ENCODE measurements at regions not wholly inside any gene's neighbourhood (a gene's known extent, or its start where the extent isn't known, plus 50 kb on each side); places are given as distances from the start of the nearest gene placed in this dataset.
"Not testable (repeated sequence)": the region's sequence is repeated elsewhere in the genome, so short reads cannot be mapped to it uniquely, and the experiment has no call there.

DNA sequence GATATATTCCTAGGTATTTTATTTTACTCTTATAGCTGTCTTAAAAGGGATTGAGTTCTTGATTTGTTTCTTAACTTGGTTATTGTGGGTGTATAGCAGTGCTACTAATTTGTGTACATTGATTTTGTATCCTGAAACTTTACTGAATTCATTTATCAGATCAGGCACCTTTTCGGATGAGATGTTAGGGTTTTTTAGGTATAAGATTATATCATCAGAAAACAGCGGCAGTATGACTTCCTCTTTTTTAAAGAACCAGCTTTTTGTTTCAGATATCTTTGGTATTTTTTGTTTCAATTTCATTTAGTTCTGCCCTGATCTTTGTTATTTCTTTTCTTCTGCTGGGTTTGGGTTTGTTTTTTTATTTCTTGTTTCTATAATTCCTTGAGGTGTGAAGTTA is 382.4 kb upstream of the ADGRB3 start:
- intact Hi-C loops (cut with DNase I), result no loop called here
- no peak for ATAC-seq
- DNase-seq (ENCODE audit: low spot score), result no peak

- intact Hi-C loops (cut with DNase I), result no loop called here
- ATAC-seq (no peak), DNase-seq (ENCODE audit: low spot score) (no peak)
Measured at GRCh38 chr6:68247782-68248181, 387.3 kb upstream of the ADGRB3 start.

DNA sequence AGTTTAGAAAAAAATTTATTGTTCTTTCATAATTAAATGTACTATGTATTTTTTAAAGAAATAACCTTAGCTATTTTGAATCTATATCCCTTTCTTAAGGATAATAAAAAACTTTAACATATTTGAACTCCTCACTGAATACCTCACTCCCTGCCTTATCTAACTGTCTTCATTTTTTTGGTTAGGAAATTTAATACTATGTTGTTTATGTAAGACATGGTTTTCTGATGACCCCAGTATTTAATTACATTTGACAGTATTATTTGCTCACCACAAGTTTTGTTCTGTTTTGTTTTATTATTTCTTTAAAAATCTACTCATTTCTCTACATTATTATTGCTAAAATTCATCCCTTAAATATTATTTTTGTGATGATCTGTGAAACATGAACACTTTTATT is 394.4 kb upstream of the ADGRB3 start:
- DNase-seq (ENCODE audit: low spot score) (no peak), ATAC-seq (no peak)
- intact Hi-C loops (cut with DNase I), result no loop called here

DNA sequence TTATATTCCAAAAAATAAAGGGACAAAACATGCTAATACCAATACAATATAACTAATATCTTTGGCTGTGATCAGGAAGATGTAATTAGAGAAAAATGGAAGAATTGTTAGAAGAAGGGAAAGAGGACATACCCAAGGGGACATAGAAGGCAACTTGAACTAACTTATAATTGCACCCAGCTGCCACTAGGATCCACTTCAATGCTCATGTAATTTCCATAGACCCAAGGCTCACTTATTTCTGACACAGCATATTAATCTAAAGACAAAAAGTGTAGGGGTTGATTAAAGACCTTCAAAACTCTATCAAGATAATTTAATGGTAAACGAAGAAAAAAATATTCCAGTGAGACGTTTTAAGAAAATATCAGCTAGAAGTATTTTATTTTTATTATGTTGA is 396.0 kb upstream of the ADGRB3 start:
- DNase-seq (ENCODE audit: low spot score) (no peak), ATAC-seq (no peak)
- intact Hi-C loops (cut with DNase I), result no loop called here

GRCh38 chr6:68238097-68238601 is 396.9 kb upstream of the ADGRB3 start:
- ATAC-seq (no peak), DNase-seq (ENCODE audit: low spot score) (no peak)
- intact Hi-C loops (cut with DNase I), result no loop called here

- ATAC-seq (no peak), DNase-seq (ENCODE audit: low spot score) (no peak)
- intact Hi-C loops (cut with DNase I), result no loop called here
Measured at GRCh38 chr6:68237205-68237604, 397.9 kb upstream of the ADGRB3 start.

DNA sequence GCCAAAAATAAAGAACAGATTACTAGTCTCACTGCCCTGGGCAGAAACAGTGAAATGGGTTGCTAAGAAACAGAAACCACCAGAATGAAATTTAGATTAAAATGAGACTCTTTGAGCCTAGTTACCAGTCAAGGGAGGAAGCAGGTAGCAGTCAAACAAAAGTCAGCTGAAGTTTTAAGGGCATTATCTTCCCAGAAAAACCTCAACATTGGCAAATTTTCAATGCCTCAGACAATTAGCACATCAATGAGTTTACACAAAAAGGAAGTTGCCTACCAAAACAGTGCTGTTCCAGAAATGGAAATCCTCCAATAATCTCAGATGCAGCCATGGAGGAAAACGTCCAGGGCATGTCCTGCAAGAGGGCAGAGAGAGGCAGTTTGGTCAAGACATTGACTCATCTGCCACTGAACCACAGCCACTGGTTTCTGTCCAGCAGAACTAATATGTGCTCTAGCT is 399.7 kb upstream of the ADGRB3 start:
- no peak for DNase-seq (ENCODE audit: low spot score)
- intact Hi-C loops (cut with DNase I), result no loop called here
- ATAC-seq, result no peak

GRCh38 chr6:68233623-68234022 is 401.5 kb upstream of the ADGRB3 start:
- DNase-seq (ENCODE audit: low spot score), result no peak
- intact Hi-C loops (cut with DNase I), result no loop called here
- no peak for ATAC-seq

DNA sequence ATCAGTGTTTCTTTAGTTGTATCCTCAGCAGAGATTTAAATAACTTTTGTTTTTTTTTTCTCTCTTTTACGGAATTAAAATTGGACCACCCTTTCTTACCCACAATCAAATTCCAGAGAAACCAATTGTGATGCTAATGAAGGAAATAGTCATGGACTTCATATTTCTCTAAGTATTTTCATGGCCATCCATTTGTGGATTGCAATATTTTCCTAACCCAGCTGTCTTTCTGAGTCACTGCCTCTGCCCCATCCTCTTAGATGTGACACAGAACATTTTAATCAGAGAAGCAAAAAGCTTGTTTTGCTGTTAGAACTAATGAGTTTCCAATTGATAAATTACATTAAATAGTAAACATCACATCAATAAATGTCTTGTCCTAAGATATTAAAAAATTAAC is 405.5 kb upstream of the ADGRB3 start:
- DNase-seq (ENCODE audit: low spot score), result no peak
- ATAC-seq, result no peak
- intact Hi-C loops (cut with DNase I), result no loop called here

- DNase-seq (ENCODE audit: low spot score), result no peak
- intact Hi-C loops (cut with DNase I), result no loop called here
- ATAC-seq, result no peak
Measured at GRCh38 chr6:68226460-68226859, 408.6 kb upstream of the ADGRB3 start.

GRCh38 chr6:68225729-68226128 is 409.4 kb upstream of the ADGRB3 start:
- DNase-seq (ENCODE audit: low spot score), result no peak
- intact Hi-C loops (cut with DNase I), result no loop called here
- no peak for ATAC-seq

- DNase-seq (ENCODE audit: low spot score) (no peak), ATAC-seq (no peak)
- intact Hi-C loops (cut with DNase I), result no loop called here
Measured at GRCh38 chr6:68211242-68211795, 423.8 kb upstream of the ADGRB3 start.

- ATAC-seq; DNase-seq (ENCODE audit: low spot score); intact Hi-C loops (cut with DNase I): not testable (repeated sequence)
Measured at GRCh38 chr6:68207612-68208011, 427.5 kb upstream of the ADGRB3 start.

- intact Hi-C loops (cut with DNase I), result no loop called here
- no peak for ATAC-seq
- DNase-seq (ENCODE audit: low spot score), result no peak
Measured at GRCh38 chr6:68200929-68201328, 434.2 kb upstream of the ADGRB3 start.

DNA sequence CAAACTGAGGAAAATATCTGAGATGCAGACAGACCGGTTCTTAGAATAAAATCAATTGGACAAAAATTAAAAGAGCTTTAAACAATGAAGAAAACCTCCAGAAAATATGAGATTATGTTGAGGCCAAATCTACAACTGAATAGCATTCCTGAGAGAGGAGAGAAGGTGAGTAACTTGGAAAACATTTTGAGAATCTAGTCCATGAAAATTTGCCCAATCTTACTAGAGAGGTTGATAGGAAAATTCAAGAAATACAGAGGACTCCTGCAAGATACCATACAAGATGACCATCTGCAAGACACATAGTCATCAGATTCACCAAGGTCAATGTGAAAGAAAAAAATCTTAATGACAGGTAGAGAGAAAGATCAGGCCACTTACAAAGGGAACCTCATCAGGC is 437.7 kb upstream of the ADGRB3 start:
- intact Hi-C loops (cut with DNase I), result no loop called here
- DNase-seq (ENCODE audit: low spot score) (no peak), ATAC-seq (no peak)

DNA sequence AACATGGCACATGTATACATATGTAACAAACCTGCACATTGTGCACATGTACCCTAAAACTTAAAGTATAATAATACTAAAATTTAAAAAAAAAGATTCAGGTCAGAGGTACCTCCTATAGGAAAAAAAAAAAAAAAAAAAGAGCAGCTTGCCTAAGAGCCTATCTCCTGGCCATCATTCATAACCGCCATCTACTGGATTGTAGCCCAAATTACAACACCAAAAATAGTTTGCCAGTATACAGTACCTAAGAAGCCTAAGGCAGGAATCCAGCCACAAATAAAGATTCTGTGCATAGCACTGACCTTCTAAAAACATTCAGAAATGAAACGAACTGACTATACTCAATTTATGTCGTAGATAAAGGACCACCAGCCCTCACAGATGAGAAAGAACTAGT is 438.4 kb upstream of the ADGRB3 start:
- intact Hi-C loops (cut with DNase I), result no loop called here
- DNase-seq (ENCODE audit: low spot score) (no peak), ATAC-seq (no peak)

GRCh38 chr6:68195753-68196152 is 439.3 kb upstream of the ADGRB3 start:
- intact Hi-C loops (cut with DNase I); DNase-seq (ENCODE audit: low spot score); ATAC-seq: not testable (repeated sequence)

GRCh38 chr6:68194846-68195478 is 440.1 kb upstream of the ADGRB3 start:
- no peak for DNase-seq (ENCODE audit: low spot score)

DNA sequence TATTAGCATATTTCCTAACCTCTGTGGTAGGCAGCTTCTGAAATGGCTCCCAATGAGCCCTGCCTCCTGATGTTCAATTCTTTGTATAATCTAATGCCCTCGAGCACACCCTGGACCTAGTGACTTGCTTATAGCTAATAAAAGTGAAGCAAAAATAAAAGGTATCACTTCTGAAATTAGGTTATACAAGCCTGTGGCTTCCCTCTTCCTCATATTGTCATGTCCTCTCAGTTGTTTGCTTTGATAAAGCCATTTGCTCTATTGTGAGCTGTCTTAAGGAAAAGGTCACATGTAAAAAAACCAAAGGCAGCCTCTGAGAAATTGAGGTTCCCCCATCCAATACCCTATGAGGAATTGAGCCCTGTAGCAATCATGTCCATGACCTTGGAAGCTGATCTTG is 442.1 kb upstream of the ADGRB3 start:
- intact Hi-C loops (cut with DNase I), result no loop called here
- ATAC-seq (no peak), DNase-seq (ENCODE audit: low spot score) (no peak)

More at GRCh38 chr6:68194846-68195478, 440.1 kb upstream of the ADGRB3 start:
- intact Hi-C loops (cut with DNase I), result no loop called here
- no peak for ATAC-seq

DNA sequence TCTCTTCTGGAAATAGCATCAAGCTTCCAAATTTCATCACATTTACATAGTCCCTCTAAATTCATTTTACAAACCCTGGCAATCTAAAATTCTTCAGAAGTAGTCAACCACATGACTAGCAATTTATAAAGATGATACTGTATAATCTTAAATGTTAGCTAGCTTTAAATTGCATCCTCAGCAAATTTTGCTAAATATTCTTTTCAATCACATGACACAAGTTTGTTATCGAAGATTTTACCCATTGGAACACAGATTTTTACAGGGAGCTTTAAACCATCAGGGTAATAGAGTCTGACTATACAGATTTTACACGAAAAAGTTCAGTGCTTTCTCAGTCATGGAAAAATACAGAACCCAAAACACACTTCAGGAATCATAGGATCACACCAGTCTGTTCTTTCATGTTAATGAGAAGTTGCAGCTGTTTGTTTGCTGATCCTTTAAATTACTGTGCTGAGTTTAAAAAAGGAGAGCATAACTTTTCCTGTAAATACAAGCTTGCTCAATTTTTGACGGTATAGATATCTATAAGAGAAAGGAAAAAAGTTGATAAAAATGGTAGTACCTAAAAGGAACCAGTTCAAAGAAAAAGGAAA is 445.8 kb upstream of the ADGRB3 start:
- intact Hi-C loops (cut with DNase I), result loop anchor here (10.0 kb wide), 1 partner anchor 1135 kb away; no protein-coding TSS in a partner anchor
- DNase-seq (ENCODE audit: low spot score) (no peak), ATAC-seq (no peak)
